Omental fat pad (tissue), 3 donors: ENCODE measurements at regions not wholly inside any gene's neighbourhood (a gene's known extent, or its start where the extent isn't known, plus 50 kb on each side); places are given as distances from the start of the nearest gene placed in this dataset.

Experiments
- ATAC-seq: fragments of 150-250 bp; one replicate; pipeline ENCODE4 v1.9.1; 2016; ENCODE audit warnings: mild to moderate bottlenecking, moderate library complexity; ENCODE audit not compliant: low FRiP score
- DNase-seq: peaks from one replicate; pipeline ENCODE4 v3.0.0-alpha.2; 2019; ENCODE audit warnings: low spot score
- CTCF ChIP-seq, 3 donors: fragments of 450-650 bp; IDR thresholded peaks; one replicate each; pipeline ENCODE4 v1.5.1; 2016 to 2017; ENCODE audit warnings: antibody characterized with exemption in 3 of 3, mild to moderate bottlenecking in 3 of 3, moderate library complexity in 2 of 3

- no peak for DNase-seq
- no peak for ATAC-seq
These were observed 279.4 kb upstream of the LYZL1 start for GRCh38 chr10:29009464-29009863.

GRCh38 chr10:29011516-29011915 is 277.4 kb upstream of the LYZL1 start:
- no peak for TF ChIP-seq CTCF (IDR thresholded peaks at IDR 0.05)
- no peak for ATAC-seq
- no peak for DNase-seq

More at GRCh38 chr10:29009464-29009863, 279.4 kb upstream of the LYZL1 start:
- no peak for TF ChIP-seq CTCF (IDR thresholded peaks at IDR 0.05)

- ATAC-seq = no peak
- TF ChIP-seq CTCF (IDR thresholded peaks at IDR 0.05) = no peak
These were observed 275.8 kb upstream of the LYZL1 start for GRCh38 chr10:29012926-29013554.

GRCh38 chr10:29021591-29021990 is 267.3 kb upstream of the LYZL1 start:
- ATAC-seq = no peak
- TF ChIP-seq CTCF (IDR thresholded peaks at IDR 0.05) = no peak
- DNase-seq = no peak

More at GRCh38 chr10:29012926-29013554, 275.8 kb upstream of the LYZL1 start:
- no peak for DNase-seq

- ATAC-seq = no peak
- no peak for TF ChIP-seq CTCF (IDR thresholded peaks at IDR 0.05)
- DNase-seq = no peak
These were observed 266.4 kb upstream of the LYZL1 start for GRCh38 chr10:29022513-29022912.

- no peak for DNase-seq
- no peak for ATAC-seq
- no peak for TF ChIP-seq CTCF (IDR thresholded peaks at IDR 0.05)
These were observed 265.2 kb upstream of the LYZL1 start for GRCh38 chr10:29023678-29024077.

- no peak for ATAC-seq
- no peak for DNase-seq
- TF ChIP-seq CTCF (IDR thresholded peaks at IDR 0.05) = no peak
These were observed 262.6 kb upstream of the LYZL1 start for GRCh38 chr10:29026065-29026797.
